Left renal cortex interstitium (tissue), 4 donors: ENCODE measurements at regions not wholly inside any gene's neighbourhood (a gene's known extent, or its start where the extent isn't known, plus 50 kb on each side); places are given as distances from the start of the nearest gene placed in this dataset.
"Not testable (repeated sequence)": the region's sequence is repeated elsewhere in the genome, so short reads cannot be mapped to it uniquely, and the experiment has no call there.

ENCODE experiments used
- DNase-seq, 4 donors: peaks; one replicate each; pipeline ENCODE4 v3.0.0-alpha.2; 2013; ENCODE audit warnings: low read depth in 4 of 4, low spot score in 2 of 4, missing footprints in 1 of 4

GRCh38 chr5:17398866-17399835 lies 98.9 kb upstream of the TAF11L2 start:
- no peak for DNase-seq

GRCh38 chr5:17399931-17400330 lies 98.1 kb upstream of the TAF11L2 start:
- no peak for DNase-seq

- no peak for DNase-seq
These were observed 97.1 kb upstream of the TAF11L2 start for GRCh38 chr5:17400724-17401469.

DNA sequence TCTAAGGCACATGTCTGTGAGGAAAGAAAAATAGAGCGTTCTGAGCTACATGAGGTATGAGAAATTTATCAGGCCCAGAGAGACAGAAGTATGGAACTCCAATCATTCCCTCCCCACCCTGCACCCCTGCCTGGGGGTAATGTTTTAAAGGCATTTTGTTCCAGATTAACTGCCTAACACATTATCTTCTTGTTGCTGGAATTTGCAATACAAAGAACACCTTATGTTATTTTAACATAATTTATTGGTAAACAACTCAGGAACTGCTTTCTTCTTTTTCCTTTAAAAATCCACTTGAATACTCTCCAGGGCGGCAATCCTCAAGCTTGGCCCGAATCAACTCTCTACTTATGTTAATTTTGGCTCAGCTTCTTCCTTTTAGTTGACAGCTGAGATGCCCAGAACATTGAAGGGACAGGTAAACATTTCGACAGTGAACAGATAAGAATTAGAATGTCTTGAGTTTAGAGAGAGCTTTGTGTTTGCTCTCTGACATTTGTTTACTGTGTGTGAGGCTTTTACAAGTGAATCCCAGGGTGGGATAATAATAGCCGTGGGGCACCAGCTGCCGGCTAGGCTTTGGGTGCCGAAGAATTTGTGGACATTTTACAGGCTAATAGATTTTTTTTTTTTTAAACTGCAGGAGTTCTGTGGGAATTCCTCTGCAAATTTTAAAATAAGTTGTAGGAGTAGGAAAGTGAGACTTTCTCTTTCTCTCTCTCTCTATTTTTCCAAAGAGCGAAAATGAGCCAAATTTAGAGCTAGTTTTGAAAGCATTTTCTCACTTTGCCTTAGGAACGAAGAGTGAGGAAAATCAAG lies 96.4 kb upstream of the TAF11L2 start:
- DNase-seq = no peak

DNA sequence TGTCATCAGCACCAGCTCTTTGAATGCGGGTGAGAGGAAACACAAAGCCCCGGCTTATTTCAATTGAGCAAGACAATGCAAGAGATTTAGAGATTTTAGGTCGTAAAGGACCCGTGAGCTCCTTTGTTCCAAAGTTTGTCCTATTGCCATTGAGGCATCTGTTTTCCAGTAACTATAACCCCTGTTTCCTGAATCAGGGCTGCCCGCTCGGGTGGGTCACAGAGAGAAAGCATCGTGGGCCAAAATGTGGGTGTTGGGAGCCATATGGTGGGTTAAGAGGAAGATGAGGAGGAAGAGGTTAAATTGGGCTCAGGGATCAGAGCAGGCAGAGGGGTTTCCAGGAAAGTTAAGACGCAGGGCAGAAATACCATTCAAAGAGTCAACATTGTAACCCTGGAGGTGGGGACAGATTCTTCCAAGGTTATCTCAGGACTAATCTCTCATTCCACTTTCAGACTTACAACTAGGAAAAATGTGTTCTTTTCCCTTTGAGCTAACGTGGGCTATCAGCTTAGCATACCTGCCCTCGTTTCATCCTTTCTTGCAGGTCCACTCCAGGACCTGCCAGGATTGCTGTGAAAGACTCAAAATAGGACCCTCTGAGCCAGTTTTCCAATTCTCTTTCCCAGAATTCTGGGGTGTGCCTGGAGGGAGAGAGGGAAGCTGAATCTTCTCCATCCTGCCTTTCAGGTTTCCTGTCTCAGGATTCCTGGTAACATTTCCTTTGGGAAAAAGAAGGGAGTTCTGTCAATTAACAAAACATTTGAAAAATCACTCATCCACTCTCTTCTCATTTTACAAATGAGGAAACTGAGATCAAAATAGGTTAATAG lies 95.5 kb upstream of the TAF11L2 start:
- DNase-seq = no peak

DNA sequence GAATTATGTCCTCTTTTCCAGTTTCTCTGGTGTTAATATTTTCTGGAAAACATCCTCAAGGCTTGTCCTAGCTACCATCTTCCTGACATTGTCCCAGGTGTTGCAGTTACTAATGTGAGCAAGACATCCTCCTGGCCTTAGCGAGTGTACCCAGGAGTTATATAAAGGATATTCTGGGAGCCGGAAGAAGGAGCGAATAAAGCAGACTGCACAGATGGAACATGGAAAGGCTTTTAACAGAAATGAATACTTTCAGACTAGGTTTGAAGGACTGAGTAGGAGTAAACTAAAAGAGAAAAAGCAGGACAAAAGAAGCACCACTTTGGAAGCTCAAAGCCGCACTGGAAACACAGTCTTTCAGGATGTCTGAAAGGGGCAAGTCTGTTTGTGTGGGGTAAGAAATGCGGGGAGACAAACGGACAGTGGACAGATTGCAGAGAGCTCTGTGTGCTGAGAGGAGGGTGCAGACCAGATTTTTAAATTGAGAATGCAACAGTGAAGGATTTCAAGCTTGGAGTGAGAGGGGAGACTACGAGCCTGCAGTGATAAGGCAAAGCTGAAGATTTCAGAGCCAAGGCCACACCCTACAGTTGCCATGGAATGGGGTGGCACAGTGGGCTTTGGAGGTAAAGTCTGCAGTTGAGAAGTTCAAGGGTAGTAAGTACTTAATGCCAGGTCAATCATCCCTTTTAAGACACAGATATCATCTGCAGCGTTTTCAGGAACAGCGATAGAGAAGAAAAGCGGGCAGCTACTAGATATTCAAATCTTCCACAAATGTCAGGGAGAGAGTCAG lies 94.1 kb upstream of the TAF11L2 start:
- DNase-seq = no peak

DNA sequence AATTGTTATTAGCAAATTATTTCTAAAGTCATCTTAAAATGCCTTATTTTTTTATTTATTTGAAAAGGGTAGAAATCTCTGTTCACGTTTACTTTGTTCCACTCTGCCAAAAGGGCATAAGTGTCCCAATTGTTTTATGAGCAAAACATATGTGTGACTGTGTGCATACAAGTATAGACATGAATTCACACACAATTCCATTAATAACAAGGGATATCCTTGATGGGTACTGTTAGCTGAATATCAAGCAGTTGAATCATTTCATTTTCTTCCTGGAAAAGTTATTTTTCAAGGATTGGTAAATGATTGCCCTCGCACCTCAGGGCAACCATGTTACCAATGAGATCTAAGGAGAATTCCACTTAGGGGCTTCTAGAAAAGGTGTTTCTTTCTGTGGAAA lies 92.1 kb upstream of the TAF11L2 start:
- DNase-seq = no peak

GRCh38 chr5:17406423-17406838 lies 91.6 kb upstream of the TAF11L2 start:
- no peak for DNase-seq

DNA sequence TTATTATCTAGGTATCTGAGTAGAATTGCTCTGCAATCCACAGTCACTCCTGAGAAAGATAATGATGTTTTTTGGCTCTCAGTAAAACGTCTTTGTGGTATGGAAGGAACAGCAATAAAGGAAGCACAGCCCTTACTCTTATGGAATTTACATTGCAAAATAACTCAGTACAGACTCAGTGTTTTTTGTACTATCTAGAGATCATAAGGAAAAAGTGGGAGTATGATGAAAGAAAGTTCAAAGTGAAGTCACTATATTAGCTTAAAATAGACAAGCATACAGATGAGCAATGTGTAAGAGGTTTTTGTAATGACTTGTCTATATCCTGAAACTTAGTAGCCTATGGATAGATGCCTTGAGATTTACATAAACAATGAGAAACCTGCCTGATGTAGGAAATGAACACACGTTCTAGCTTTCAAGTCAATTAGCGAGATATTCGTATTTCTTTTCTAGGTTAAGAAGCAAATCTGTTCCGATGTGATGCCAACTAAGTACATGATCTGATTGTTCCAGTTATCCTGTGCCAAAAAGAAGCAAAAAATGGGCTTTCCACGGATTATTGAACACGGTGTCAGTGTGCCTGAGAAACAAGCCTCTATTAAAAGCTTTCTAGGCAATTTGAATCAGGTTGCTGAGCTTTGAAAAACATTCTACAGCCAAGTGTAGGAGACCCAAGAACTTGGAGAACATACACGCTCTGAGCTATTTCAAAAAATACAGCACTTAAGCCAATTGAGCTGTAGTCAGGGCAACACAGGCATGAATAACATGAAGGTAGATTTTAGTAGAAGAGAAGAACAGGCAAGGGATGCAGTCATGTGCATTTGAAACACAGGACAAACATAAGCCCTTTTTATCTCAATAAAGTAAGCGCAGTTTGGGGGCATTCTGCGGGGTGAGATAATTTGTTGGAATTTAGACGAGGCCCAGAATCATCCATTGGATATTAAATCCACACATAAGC lies 86.3 kb upstream of the TAF11L2 start:
- no peak for DNase-seq

DNA sequence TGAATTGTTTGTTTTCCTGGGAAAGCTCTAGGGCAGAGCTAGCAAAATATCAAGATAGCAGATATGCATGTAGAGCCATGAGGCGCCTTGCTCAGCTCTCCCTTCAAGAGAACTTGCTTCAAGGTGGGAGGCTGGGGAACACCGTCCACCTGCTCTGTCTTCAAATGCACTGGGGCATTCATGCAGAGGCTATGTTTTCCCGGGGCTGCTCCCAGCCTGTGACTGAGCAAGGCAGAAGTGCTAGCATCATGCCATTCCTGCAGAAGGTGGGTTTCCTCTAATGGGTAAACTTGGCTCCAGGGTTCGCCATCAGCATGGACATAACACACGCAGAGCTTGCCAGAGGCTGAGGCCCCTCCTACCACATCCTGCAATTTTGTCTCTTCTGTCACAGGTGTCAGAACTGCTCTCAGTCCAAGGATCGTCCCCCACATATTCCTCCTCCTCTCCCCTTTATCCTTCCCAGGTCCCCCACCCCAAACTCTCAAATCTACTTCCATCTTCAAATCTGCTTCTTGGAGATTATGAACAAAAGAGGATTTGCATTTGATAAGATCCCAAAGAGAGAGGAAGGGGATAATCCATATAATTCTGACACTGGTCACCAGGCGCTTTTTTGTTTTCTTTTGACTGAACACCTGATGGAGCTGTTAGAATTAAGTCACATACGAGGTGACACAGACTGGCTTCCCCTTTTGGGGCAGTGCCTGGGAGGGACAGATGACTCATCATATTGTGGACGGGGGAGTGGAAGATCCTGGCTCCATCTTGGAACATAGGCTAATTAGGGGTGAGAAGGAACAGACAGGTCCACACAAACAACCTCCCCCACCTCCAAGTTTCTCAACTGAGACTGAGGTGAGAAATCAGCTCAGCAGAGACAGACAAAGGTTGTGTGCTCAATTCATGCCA lies 85.0 kb upstream of the TAF11L2 start:
- DNase-seq = no peak

DNA sequence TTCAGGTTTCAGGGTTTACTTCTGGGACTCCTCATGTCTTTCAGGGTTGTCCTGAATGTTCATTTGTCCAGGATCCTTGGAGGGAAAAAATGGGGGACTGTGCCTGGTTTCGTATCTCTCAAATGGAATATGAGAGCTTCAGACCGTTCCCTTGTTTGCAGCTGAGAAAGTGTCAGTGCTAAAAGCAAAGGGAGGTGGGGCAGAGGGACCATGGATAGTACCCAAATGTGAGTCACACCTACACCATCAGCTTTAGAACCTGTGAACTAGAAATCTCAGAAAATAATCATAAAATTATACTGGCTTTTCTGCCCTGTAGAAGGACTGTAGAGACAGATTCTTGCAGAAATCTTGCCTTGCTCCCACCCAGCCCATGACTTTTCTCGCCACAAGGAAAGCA lies 84.3 kb upstream of the TAF11L2 start:
- DNase-seq = no peak

DNA sequence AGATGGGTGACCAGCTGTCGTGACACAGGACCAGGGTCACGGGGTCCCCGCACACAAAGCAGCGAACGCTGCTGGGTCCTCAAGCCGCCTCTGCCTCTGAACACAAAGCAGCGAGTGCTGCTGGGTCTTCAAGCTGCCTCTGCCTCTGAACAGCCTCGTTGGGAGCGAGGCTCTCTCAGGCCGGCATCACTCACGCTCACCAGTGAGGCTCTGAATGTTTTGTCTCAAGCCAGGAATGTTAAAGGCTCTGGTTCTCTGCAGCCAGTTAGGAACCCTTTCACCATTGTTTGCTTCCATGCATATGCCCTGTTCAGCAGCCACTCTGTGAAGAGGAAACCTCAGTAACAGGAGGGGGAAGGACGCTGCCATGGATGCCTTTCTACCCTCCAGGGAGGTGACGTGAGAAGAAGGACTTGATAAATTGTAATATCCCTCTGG lies 82.7 kb upstream of the TAF11L2 start:
- DNase-seq = no peak

- not testable (repeated sequence) for DNase-seq
These were observed 81.7 kb upstream of the TAF11L2 start for GRCh38 chr5:17416374-17416773.

- DNase-seq = no peak
These were observed 73.4 kb upstream of the TAF11L2 start for GRCh38 chr5:17424674-17425073.

GRCh38 chr5:17425385-17426070 lies 72.5 kb upstream of the TAF11L2 start:
- no peak for DNase-seq

DNA sequence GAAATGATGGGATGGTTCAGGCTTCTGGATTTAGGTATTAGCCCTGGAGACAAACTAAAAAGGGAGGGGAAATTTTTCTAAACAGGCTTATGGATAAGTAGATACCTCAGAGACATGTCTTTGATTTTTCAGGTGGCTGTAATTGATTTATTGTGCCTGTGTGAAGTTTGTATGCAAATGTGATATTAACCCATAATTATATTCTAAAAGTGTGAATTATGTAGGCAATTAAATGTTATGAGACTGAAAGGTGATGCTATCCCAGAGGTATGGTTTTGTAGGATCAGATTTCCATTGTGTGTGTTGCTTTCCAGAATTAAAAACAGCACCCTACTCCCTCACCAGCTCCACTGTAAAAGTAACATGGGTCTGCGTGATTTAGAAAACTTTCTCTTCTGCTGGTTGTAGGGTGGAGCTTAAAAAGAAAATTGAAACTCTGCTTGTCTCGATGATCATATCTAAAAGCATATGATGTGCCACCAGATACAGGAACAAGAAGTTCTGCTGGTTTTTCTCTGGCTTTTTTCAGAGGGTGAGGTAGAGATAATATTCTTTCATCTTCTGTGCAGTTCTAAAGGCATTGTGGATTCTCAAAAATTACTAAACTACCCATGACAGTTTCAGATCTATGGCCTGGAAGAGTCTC lies 71.8 kb upstream of the TAF11L2 start:
- no peak for DNase-seq
